Fibroblast of skin of right biceps (primary cell): ENCODE measurements at regions not wholly inside any gene's neighbourhood (a gene's known extent, or its start where the extent isn't known, plus 50 kb on each side); places are given as distances from the start of the nearest gene placed in this dataset.

Experiments
- DNase-seq: peaks from one replicate; pipeline ENCODE4 v3.0.0-alpha.2; 2013

DNA sequence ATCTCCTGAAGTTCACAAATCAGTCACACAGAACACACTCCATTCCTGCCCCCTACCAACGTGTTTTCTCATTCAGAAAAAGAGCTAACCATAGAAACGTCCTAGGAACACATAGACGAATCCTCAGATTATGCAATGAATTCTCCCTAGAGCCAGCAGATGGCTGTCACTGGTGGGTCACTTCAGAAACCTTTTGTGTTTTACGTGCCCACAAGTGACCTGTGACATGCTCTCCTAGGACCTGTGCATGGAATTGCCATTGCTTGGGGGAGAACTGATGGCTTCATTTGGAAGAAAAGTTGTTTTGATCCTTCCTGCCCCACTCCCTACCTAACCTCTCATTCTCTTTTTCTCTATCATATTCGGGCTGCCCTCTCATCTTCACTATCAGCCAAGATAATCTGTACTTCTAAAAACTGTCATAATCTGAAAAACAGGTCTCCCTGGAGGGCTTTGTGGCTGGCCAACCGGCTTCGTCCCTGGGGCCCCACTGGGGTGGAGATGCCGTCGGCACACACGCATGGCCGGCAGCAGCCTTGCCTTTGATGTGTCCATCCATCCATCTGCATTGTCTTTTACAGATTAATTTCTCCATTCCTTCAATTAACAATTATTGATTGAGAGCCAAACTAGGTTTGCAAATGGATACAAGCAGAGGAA, 144.1 kb upstream of the SERP2 start:
- no peak for DNase-seq

- DNase-seq, result no peak
Measured at GRCh38 chr13:44230071-44230470, 143.6 kb upstream of the SERP2 start.

- peak; percentile 30 for DNase-seq
Measured at GRCh38 chr13:44230736-44231135, 142.9 kb upstream of the SERP2 start.

- peak; percentile 90 for DNase-seq
Measured at GRCh38 chr13:44231786-44232516, 141.7 kb upstream of the SERP2 start.

GRCh38 chr13:44232774-44233173, 140.8 kb upstream of the SERP2 start:
- DNase-seq, result no peak

DNA sequence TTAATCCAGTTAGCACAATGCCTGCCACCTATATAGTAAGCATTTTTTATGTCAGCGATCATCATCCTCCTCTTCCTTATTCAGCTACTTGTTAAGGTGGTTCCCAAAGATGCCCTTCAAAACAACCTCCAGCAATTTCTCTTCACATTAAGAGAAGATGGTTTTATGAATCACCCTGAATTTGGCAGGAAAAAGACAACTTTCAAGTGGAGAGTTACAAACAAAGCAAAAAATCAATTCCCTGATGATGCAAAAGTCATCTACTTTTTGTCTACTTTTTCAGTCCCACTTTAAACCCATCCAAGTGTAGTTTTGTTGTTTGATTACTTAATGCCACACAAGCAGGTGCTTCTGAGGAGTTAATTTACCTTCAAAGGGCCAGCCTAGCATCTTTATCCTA, 139.1 kb upstream of the SERP2 start:
- DNase-seq, result no peak

DNA sequence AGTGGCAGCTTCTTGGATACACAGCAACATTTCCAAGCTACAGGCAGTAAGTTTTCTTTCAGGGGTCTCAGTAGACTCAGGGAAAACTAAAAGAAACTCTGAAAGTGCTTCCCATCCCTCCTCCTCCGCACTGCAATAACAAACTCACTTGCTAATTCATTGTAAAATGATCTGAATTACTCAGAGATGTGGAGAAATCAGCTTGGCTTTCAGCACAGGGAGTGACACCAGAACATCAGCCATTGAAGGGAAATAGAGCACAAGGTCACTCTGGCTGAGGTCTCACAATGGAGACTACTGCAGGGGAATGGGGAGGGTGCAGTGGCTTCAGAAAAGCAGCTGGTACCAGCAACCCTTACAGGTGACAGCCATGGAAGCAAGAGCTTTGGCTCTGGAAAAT, 137.3 kb upstream of the SERP2 start:
- no peak for DNase-seq

- no peak for DNase-seq
Measured at GRCh38 chr13:44236801-44237207, 136.8 kb upstream of the SERP2 start.

- DNase-seq, result peak; percentile 95
Measured at GRCh38 chr13:44237276-44237767, 136.3 kb upstream of the SERP2 start.

GRCh38 chr13:44237881-44238421, 135.7 kb upstream of the SERP2 start:
- peak; percentile 74 for DNase-seq

DNA sequence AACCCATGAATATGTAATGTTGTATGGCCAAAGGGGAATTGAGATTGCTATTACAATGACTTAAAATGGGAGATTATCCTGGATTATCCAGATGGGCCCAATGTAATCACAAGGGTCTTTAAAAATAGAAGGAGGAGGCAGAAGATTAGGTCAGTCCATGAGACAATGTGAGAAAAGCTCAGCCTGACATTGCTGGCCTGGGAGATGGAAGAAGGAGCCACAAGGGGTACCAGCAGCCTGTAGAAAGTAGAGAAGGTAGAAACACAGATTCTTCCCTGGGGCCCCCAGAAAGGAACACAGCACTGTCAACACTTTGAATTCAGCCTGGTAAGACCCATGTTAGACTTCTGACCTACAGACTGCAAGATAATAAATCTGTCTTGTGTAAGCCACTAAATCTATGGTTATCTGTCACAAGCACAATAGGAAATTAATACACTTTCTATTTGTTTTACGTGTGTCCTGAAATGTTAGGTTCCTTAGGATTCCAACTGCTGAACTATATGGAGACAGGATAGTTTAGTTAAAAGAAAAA, 132.9 kb upstream of the SERP2 start:
- DNase-seq, result no peak

- no peak for DNase-seq
Measured at GRCh38 chr13:44241638-44242037, 132.0 kb upstream of the SERP2 start.

GRCh38 chr13:44242766-44243165, 130.9 kb upstream of the SERP2 start:
- DNase-seq, result no peak

DNA sequence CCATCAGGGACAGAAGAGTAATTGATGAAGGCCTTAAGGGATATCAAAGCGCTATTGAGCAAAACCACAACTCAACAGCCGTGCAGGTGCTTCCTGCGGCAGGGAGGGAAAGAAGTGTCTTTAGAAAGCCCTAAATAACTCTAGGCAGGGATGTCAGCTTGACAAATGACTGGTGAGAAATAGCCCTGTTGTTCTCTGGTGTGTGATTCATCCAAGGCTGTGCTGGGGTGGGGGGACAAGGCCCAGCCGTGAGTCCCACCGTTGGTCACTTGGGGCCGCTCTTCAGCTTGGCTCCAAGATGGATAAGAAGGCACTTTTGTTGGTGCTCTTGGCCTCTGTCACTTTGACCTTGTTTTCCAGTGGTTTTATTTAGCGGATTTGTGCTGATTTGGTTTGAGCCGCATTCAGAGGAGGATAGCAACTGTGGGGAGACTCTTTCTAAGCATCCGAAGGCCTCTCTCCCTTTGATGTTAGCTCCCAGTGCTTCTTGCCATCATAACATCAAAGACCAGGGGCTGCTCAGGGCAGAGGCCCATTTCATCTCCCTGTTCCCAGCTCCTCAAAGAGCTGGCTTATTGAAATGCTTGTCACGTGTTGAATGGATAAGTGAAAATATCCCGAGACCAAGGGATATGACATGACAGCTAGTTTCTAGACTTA, 130.3 kb upstream of the SERP2 start:
- peak; percentile 83 for DNase-seq

- peak; percentile 81 for DNase-seq
Measured at GRCh38 chr13:44244288-44244687, 129.3 kb upstream of the SERP2 start.

DNA sequence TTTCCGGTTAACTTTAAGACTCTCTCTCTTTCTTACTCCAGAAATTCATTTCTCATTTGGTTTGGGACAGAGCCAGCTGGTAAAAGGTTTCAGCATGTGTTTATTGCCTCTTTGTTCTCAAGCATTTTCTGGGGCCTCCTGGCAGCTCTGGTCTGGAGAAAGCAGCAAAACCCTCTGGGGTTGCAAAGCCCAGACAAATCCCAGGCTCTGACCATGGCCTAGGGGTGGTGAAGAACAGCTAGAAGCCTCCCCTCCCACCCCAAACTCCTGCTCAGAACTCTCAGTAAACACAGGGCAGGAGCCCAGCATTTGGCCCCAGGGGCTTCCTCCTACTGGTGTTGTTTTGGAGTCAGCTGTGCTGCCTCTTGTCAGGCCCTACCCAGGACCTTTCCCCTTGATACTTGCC, 124.2 kb upstream of the SERP2 start:
- peak; percentile 75 for DNase-seq

- DNase-seq, result no peak
Measured at GRCh38 chr13:44252938-44253337, 120.7 kb upstream of the SERP2 start.

GRCh38 chr13:44255771-44256364, 117.8 kb upstream of the SERP2 start:
- DNase-seq, result no peak

DNA sequence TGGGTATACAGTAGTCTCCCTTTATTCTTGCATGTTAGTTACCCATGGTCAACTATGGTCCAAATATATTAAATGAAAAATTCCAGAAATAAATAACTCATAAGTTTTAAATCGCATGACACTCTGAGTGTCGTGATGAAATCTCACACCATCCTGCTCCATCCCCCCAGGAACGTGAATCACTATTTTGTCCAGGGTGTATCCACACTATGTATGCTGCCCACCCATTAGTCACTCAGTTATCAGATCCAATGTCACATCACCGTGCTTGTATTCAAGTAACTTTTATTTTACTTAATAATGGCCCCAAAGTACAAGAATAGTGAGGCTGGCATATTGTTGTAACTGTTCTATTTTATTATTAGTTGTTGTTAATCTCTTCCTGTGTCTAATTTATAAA, 115.8 kb upstream of the SERP2 start:
- DNase-seq, result peak; percentile 28

DNA sequence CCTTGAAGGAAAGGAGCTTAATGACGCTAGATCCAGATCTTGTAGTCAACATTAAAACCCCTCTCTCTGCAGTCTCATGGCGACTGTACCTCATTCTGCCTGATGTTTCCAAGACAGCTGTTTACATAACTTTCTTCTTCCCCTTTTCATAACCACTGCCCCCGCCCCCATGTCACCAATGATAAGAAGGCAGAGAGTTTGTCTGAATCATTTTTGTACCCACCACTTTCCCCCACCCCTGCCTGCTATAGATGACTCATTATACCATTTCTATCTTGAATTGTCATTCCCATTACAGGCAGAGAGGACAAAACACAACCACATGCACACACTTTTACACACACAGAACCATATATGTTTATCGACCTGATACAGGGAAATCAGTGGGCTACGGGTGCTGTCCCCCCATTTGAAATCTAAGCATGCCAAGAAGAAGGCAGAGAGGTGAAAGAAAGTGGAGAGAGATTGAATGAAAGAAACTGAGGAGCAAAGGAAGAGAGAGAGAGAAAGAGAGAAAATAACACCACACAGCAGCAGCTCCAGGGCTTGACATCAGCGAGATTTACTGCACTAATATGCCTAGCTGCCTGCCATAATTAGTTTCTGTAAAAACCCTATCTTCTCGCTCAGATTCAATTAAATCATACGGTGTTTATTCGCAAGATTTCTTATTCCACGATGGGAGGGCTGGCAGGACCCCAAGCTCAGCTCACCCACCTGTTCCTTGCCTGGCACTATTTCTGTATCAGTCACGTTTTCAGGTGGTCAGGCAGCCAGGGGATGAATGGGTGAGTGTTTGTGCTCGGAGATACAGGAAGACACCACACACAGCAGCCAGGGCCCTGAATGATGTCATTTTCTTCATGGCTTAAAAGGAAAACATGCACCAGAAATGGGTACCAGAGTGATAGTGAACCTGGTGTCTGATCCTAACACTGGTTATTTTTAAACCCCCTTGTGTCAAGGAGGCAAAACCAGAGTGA, 114.3 kb upstream of the SERP2 start:
- DNase-seq, result peak; percentile 78

DNA sequence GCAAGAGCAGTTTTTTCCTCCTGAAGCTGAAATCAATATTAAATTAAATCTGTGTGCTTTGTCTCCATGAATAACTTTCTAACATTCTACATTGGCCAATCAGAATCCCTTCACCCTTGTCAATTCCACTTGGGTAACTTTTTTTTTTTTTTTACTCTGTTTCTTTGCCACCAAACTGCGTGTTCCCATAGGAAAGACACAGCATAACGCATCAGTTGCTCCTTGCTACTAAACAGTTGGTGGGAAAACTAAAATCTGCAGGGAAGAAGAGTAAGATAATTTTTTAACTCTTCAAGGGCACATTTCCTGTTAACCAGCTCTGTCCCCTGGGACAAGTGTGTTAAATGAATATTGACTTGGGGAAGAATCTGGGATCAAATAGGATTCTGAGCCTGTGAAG, 113.3 kb upstream of the SERP2 start:
- no peak for DNase-seq
